ENCODE measurements at regions not wholly inside any gene's neighbourhood (a gene's known extent, or its start where the extent isn't known, plus 50 kb on each side); places are given as distances from the start of the nearest gene placed in this dataset.

DNA sequence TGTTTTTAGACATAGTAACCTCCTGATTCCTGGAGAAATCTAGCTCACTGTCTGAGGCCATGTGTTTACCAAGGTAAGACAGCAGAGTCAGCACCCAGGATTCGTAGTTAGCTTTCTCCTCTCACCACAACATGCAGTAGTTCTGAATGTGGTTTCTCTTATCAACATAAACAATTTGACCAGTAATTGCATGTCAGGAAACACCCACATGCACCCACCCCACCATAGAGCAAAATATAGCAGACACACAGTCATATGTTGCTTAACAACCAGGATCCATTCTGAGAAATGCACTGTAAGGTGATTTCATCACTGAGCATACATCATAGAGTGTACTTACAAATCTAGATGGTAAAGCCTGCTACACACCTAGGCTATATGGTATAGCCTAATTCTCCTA is 1004.0 kb downstream of the ANKRD7 start:
- TF ChIP-seq, protein P1, sequence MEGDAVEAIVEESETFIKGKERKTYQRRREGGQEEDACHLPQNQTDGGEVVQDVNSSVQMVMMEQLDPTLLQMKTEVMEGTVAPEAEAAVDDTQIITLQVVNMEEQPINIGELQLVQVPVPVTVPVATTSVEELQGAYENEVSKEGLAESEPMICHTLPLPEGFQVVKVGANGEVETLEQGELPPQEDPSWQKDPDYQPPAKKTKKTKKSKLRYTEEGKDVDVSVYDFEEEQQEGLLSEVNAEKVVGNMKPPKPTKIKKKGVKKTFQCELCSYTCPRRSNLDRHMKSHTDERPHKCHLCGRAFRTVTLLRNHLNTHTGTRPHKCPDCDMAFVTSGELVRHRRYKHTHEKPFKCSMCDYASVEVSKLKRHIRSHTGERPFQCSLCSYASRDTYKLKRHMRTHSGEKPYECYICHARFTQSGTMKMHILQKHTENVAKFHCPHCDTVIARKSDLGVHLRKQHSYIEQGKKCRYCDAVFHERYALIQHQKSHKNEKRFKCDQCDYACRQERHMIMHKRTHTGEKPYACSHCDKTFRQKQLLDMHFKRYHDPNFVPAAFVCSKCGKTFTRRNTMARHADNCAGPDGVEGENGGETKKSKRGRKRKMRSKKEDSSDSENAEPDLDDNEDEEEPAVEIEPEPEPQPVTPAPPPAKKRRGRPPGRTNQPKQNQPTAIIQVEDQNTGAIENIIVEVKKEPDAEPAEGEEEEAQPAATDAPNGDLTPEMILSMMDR (conservative IDR thresholded peaks at IDR 0.05), result no peak
- TF ChIP-seq EZH2 (IDR thresholded peaks at IDR 0.05; ENCODE audit: low read depth), result no peak
